NCI-H82 treated with DMSO at 0.1 percent for 48 hours (cell line): ENCODE measurements at regions not wholly inside any gene's neighbourhood (a gene's known extent, or its start where the extent isn't known, plus 50 kb on each side); places are given as distances from the start of the nearest gene placed in this dataset.

Experiments
- DNase-seq: peaks from one replicate; lab custom pipeline; 2025; ENCODE audit not compliant: unreplicated experiment; lab: John Stamatoyannopoulos, UW

GRCh38 chr6:2469428-2469827 lies 224.0 kb upstream of the GMDS start:
- DNase-seq, result no peak

- no peak for DNase-seq
Measured at GRCh38 chr6:2468601-2468955, 223.2 kb upstream of the GMDS start.

GRCh38 chr6:2467929-2468600 lies 222.7 kb upstream of the GMDS start:
- no peak for DNase-seq

- DNase-seq, result no peak
Measured at GRCh38 chr6:2465336-2465735, 219.9 kb upstream of the GMDS start.

- DNase-seq, result no peak
Measured at GRCh38 chr6:2464641-2465040, 219.2 kb upstream of the GMDS start.

- no peak for DNase-seq
Measured at GRCh38 chr6:2462831-2463230, 217.4 kb upstream of the GMDS start.

GRCh38 chr6:2460216-2460745 lies 214.9 kb upstream of the GMDS start:
- no peak for DNase-seq

GRCh38 chr6:2454180-2454579 lies 208.8 kb upstream of the GMDS start:
- no peak for DNase-seq

GRCh38 chr6:2450546-2450945 lies 205.1 kb upstream of the GMDS start:
- peak; percentile 4 for DNase-seq

GRCh38 chr6:2449572-2449940 lies 204.2 kb upstream of the GMDS start:
- no peak for DNase-seq

GRCh38 chr6:2448826-2449571 lies 203.6 kb upstream of the GMDS start:
- no peak for DNase-seq

- DNase-seq, result no peak
Measured at GRCh38 chr6:2447931-2448330, 202.5 kb upstream of the GMDS start.

GRCh38 chr6:2447318-2447920 lies 202.0 kb upstream of the GMDS start:
- no peak for DNase-seq

GRCh38 chr6:2441601-2442475 lies 196.4 kb upstream of the GMDS start:
- DNase-seq, result no peak

GRCh38 chr6:2440516-2440915 lies 195.1 kb upstream of the GMDS start:
- no peak for DNase-seq

GRCh38 chr6:2439632-2440031 lies 194.2 kb upstream of the GMDS start:
- DNase-seq, result no peak

- DNase-seq, result no peak
Measured at GRCh38 chr6:2439082-2439481, 193.7 kb upstream of the GMDS start.

GRCh38 chr6:2436410-2437154 lies 191.2 kb upstream of the GMDS start:
- DNase-seq, result no peak

GRCh38 chr6:2435323-2435722 lies 189.9 kb upstream of the GMDS start:
- no peak for DNase-seq

GRCh38 chr6:2434912-2435311 lies 189.5 kb upstream of the GMDS start:
- DNase-seq, result no peak

- DNase-seq, result no peak
Measured at GRCh38 chr6:2434116-2434515, 188.7 kb upstream of the GMDS start.
